ENCODE measurements at regions not wholly inside any gene's neighbourhood (a gene's known extent, or its start where the extent isn't known, plus 50 kb on each side); places are given as distances from the start of the nearest gene placed in this dataset.

GRCh38 chr2:171241771-171242170, 81.1 kb upstream of the TLK1 start:
- DNase-seq (ENCODE audit: insufficient read length), result no peak
- no peak for FAIRE-seq
- no peak for TF ChIP-seq TAF1 (IDR thresholded peaks at IDR 0.05; ENCODE audit: borderline replicate concordance, low read depth, low read length)
- TF ChIP-seq POLR2A (IDR thresholded peaks at IDR 0.05; ENCODE audit: low read depth, low read length), result no peak
- TF ChIP-seq POLR2AphosphoS5 (IDR thresholded peaks at IDR 0.05; ENCODE audit: low read depth, low read length), result no peak

GRCh38 chr2:171238946-171239345, 78.3 kb upstream of the TLK1 start:
- no peak for TF ChIP-seq POLR2A (IDR thresholded peaks at IDR 0.05; ENCODE audit: low read depth, low read length)
- TF ChIP-seq TAF1 (IDR thresholded peaks at IDR 0.05; ENCODE audit: borderline replicate concordance, low read depth, low read length), result no peak
- no peak for TF ChIP-seq POLR2AphosphoS5 (IDR thresholded peaks at IDR 0.05; ENCODE audit: low read depth, low read length)
- no peak for DNase-seq (ENCODE audit: insufficient read length)
- FAIRE-seq, result no peak

- no peak for FAIRE-seq
- no peak for DNase-seq (ENCODE audit: insufficient read length)
- TF ChIP-seq POLR2A (IDR thresholded peaks at IDR 0.05; ENCODE audit: low read depth, low read length) (no peak), POLR2AphosphoS5 (IDR thresholded peaks at IDR 0.05; ENCODE audit: low read depth, low read length) (no peak), TAF1 (IDR thresholded peaks at IDR 0.05; ENCODE audit: borderline replicate concordance, low read depth, low read length) (no peak)
Observed at GRCh38 chr2:171237751-171238505, 77.2 kb upstream of the TLK1 start.

- DNase-seq (ENCODE audit: insufficient read length) (no peak), FAIRE-seq (no peak)
- TF ChIP-seq TAF1 (IDR thresholded peaks at IDR 0.05; ENCODE audit: borderline replicate concordance, low read depth, low read length), result no peak
- no peak for TF ChIP-seq POLR2AphosphoS5 (IDR thresholded peaks at IDR 0.05; ENCODE audit: low read depth, low read length)
- no peak for TF ChIP-seq POLR2A (IDR thresholded peaks at IDR 0.05; ENCODE audit: low read depth, low read length)
Observed at GRCh38 chr2:171235262-171235881, 74.7 kb upstream of the TLK1 start.

GRCh38 chr2:171230176-171230575, 69.5 kb upstream of the TLK1 start:
- no peak for FAIRE-seq
- DNase-seq (ENCODE audit: insufficient read length), result no peak
- TF ChIP-seq POLR2A (IDR thresholded peaks at IDR 0.05; ENCODE audit: low read depth, low read length), result no peak
- TF ChIP-seq TAF1 (IDR thresholded peaks at IDR 0.05; ENCODE audit: borderline replicate concordance, low read depth, low read length), result no peak
- no peak for TF ChIP-seq POLR2AphosphoS5 (IDR thresholded peaks at IDR 0.05; ENCODE audit: low read depth, low read length)

- no peak for DNase-seq (ENCODE audit: insufficient read length)
- TF ChIP-seq TAF1 (IDR thresholded peaks at IDR 0.05; ENCODE audit: borderline replicate concordance, low read depth, low read length) (no peak), POLR2A (IDR thresholded peaks at IDR 0.05; ENCODE audit: low read depth, low read length) (no peak), POLR2AphosphoS5 (IDR thresholded peaks at IDR 0.05; ENCODE audit: low read depth, low read length) (no peak)
Observed at GRCh38 chr2:171228826-171229225, 68.1 kb upstream of the TLK1 start.

GRCh38 chr2:171227066-171227782, 66.5 kb upstream of the TLK1 start:
- no peak for FAIRE-seq
- TF ChIP-seq POLR2A (IDR thresholded peaks at IDR 0.05; ENCODE audit: low read depth, low read length) (no peak), POLR2AphosphoS5 (IDR thresholded peaks at IDR 0.05; ENCODE audit: low read depth, low read length) (no peak)
- no peak for DNase-seq (ENCODE audit: insufficient read length)

More at GRCh38 chr2:171228826-171229225, 68.1 kb upstream of the TLK1 start:
- FAIRE-seq, result no peak

GRCh38 chr2:171226461-171226860, 65.8 kb upstream of the TLK1 start:
- TF ChIP-seq TAF1 (IDR thresholded peaks at IDR 0.05; ENCODE audit: borderline replicate concordance, low read depth, low read length) (no peak), POLR2A (IDR thresholded peaks at IDR 0.05; ENCODE audit: low read depth, low read length) (no peak), POLR2AphosphoS5 (IDR thresholded peaks at IDR 0.05; ENCODE audit: low read depth, low read length) (no peak)
- DNase-seq (ENCODE audit: insufficient read length), result no peak
- FAIRE-seq, result peak; percentile 5

GRCh38 chr2:171225989-171226388, 65.3 kb upstream of the TLK1 start:
- TF ChIP-seq POLR2A (IDR thresholded peaks at IDR 0.05; ENCODE audit: low read depth, low read length), result no peak
- no peak for TF ChIP-seq TAF1 (IDR thresholded peaks at IDR 0.05; ENCODE audit: borderline replicate concordance, low read depth, low read length)
- no peak for TF ChIP-seq POLR2AphosphoS5 (IDR thresholded peaks at IDR 0.05; ENCODE audit: low read depth, low read length)
- FAIRE-seq (peak; percentile 42), DNase-seq (ENCODE audit: insufficient read length) (no peak)

- DNase-seq (ENCODE audit: insufficient read length) (no peak), FAIRE-seq (peak; percentile 54)
- TF ChIP-seq TAF1 (IDR thresholded peaks at IDR 0.05; ENCODE audit: borderline replicate concordance, low read depth, low read length) (no peak), POLR2AphosphoS5 (IDR thresholded peaks at IDR 0.05; ENCODE audit: low read depth, low read length) (no peak), POLR2A (IDR thresholded peaks at IDR 0.05; ENCODE audit: low read depth, low read length) (no peak)
Observed at GRCh38 chr2:171225302-171225980, 64.7 kb upstream of the TLK1 start.

GRCh38 chr2:171217330-171217729, 56.6 kb upstream of the TLK1 start:
- no peak for TF ChIP-seq TAF1 (IDR thresholded peaks at IDR 0.05; ENCODE audit: borderline replicate concordance, low read depth, low read length)
- no peak for TF ChIP-seq POLR2A (IDR thresholded peaks at IDR 0.05; ENCODE audit: low read depth, low read length)
- no peak for TF ChIP-seq POLR2AphosphoS5 (IDR thresholded peaks at IDR 0.05; ENCODE audit: low read depth, low read length)
- FAIRE-seq, result no peak
- DNase-seq (ENCODE audit: insufficient read length), result no peak

Data from GM12892 (cell line).